WTC11 (cell line): ENCODE measurements at regions not wholly inside any gene's neighbourhood (a gene's known extent, or its start where the extent isn't known, plus 50 kb on each side); places are given as distances from the start of the nearest gene placed in this dataset.

ENCODE experiments used
- ATAC-seq: fragments of 200-7000 bp; cut with Tn5 transposase; 2 replicates; pipeline ENCODE4 v1.10.0; 2021; ENCODE audit warnings: mild to moderate bottlenecking, moderate library complexity
- CTCF ChIA-PET: fragments of 300-600 bp; sonication (Branson Sonifier 250); formaldehyde crosslinking; loops from one replicate; lab custom pipeline; 2021; ENCODE audit warnings: antibody characterized with exemption; lab: Charles Lee
- POLR2A ChIA-PET: fragments of 350-600 bp; sonication (Branson Sonifier 250); formaldehyde crosslinking; loops from one replicate; lab custom pipeline; 2021; ENCODE audit warnings: antibody characterized with exemption; lab: Charles Lee
- DNase-seq: peaks from one replicate; pipeline ENCODE4 v3.0.0; 2021; ENCODE audit warnings: low spot score
- H3K27ac Mint-ChIP-seq: 2 replicates; pipeline ENCODE4 v1.8.0; 2021; ENCODE audit warnings: mixed read lengths
- H3K27me3 Mint-ChIP-seq: 2 replicates; pipeline ENCODE4 v1.8.0; 2021; ENCODE audit warnings: low read depth, mild to moderate bottlenecking, moderate library complexity, mixed read lengths
- H3K36me3 Mint-ChIP-seq: 2 replicates; pipeline ENCODE4 v1.8.0; 2021; ENCODE audit warnings: mixed read lengths
- H3K4me1 Mint-ChIP-seq: 2 replicates; pipeline ENCODE4 v1.8.0; 2022; ENCODE audit warnings: mixed read lengths
- H3K4me3 Mint-ChIP-seq: 2 replicates; pipeline ENCODE4 v1.8.0; 2021; ENCODE audit warnings: mild to moderate bottlenecking, moderate library complexity, mixed read lengths
- H3K9me3 Mint-ChIP-seq: 2 replicates; pipeline ENCODE4 v1.8.0; 2021; ENCODE audit warnings: mixed read lengths
- AR ChIP-seq: fragments of 250-450 bp; sonication (Bioruptor Pico); IDR thresholded peaks from 2 replicates; pipeline ENCODE4 v1.9.0; 2021; ENCODE audit warnings: mild to moderate bottlenecking
- E2F5 ChIP-seq: sonication (generic); formaldehyde crosslinking; IDR thresholded peaks from 2 replicates; pipeline ENCODE4 v1.8.1; 2022; ENCODE audit warnings: mild to moderate bottlenecking, moderate library complexity, missing genetic modification reagents
- ELF4 ChIP-seq: sonication (generic); formaldehyde crosslinking; IDR thresholded peaks from 2 replicates; pipeline ENCODE4 v1.8.1; 2022; ENCODE audit warnings: low read depth, mild to moderate bottlenecking, moderate library complexity, missing genetic modification reagents
- EMX1 ChIP-seq: fragments of 250-450 bp; sonication (Bioruptor Pico); IDR thresholded peaks from 2 replicates; pipeline ENCODE4 v1.8.0; 2021; ENCODE audit warnings: mild to moderate bottlenecking
- ETV6 ChIP-seq: sonication (generic); formaldehyde crosslinking; IDR thresholded peaks from 2 replicates; pipeline ENCODE4 v1.8.1; 2022; ENCODE audit warnings: mild to moderate bottlenecking, missing genetic modification reagents
- GRHL2 ChIP-seq: fragments of 250-450 bp; sonication (Bioruptor Pico); IDR thresholded peaks from 2 replicates; pipeline ENCODE4 v1.8.0; 2022; ENCODE audit warnings: mild to moderate bottlenecking, moderate library complexity; ENCODE audit not compliant: insufficient replicate concordance, severe bottlenecking
- HMGA2 ChIP-seq: fragments of 250-450 bp; sonication (Bioruptor Pico); IDR thresholded peaks from 2 replicates; pipeline ENCODE4 v1.4.0; 2021; ENCODE audit warnings: mild to moderate bottlenecking, moderate library complexity
- NFATC4 ChIP-seq: fragments of 250-450 bp; sonication (Bioruptor Pico); IDR thresholded peaks from 2 replicates; pipeline ENCODE4 v1.9.0; 2021; ENCODE audit warnings: mild to moderate bottlenecking
- NFYB ChIP-seq: sonication (generic); formaldehyde crosslinking; conservative IDR thresholded peaks from 2 replicates; pipeline ENCODE4 v1.8.0; 2022; ENCODE audit warnings: low read depth, missing genetic modification reagents
- OVOL2 ChIP-seq: fragments of 250-450 bp; sonication (Bioruptor Pico); IDR thresholded peaks from 2 replicates; pipeline ENCODE4 v1.9.0; 2021; ENCODE audit warnings: mild to moderate bottlenecking, borderline replicate concordance
- SMAD4 ChIP-seq: sonication (generic); formaldehyde crosslinking; IDR thresholded peaks from 2 replicates; pipeline ENCODE4 v1.8.0; 2022; ENCODE audit warnings: mild to moderate bottlenecking, missing genetic modification reagents
- SP1 ChIP-seq: sonication (generic); formaldehyde crosslinking; conservative IDR thresholded peaks from 2 replicates; pipeline ENCODE4 v1.8.1; 2022; ENCODE audit warnings: missing genetic modification reagents
- STAT6 ChIP-seq: sonication (generic); formaldehyde crosslinking; conservative IDR thresholded peaks from 2 replicates; pipeline ENCODE4 v1.8.1; 2023; ENCODE audit warnings: mild to moderate bottlenecking, low read depth, missing genetic modification reagents, moderate library complexity
- USF2 ChIP-seq: sonication (generic); formaldehyde crosslinking; IDR thresholded peaks from 2 replicates; pipeline ENCODE4 v1.8.1; 2023; ENCODE audit warnings: mild to moderate bottlenecking, missing genetic modification reagents, moderate library complexity
- ZNF232 ChIP-seq: sonication (generic); formaldehyde crosslinking; IDR thresholded peaks from 2 replicates; pipeline ENCODE4 v1.8.0; 2022; ENCODE audit warnings: mild to moderate bottlenecking, missing genetic modification reagents
- ZNF425 ChIP-seq: fragments of 250-450 bp; sonication (Bioruptor Pico); conservative IDR thresholded peaks from 2 replicates; pipeline ENCODE4 v1.9.0; 2021; ENCODE audit warnings: mild to moderate bottlenecking
- ZNF512 ChIP-seq: sonication (generic); formaldehyde crosslinking; IDR thresholded peaks from 2 replicates; pipeline ENCODE4 v1.8.1; 2022; ENCODE audit warnings: missing genetic modification reagents, borderline replicate concordance

GRCh38 chr9:135279834-135280393 is 192.4 kb downstream of the OLFM1 start:
- H3K27me3 Mint-ChIP-seq = no peaks in the 10 kb centered on the region; the same call in none of the 2 replicates
- H3K4me3 Mint-ChIP-seq = no peak overlapping the region
- H3K4me1 Mint-ChIP-seq = no peaks in the 10 kb centered on the region
- H3K27ac Mint-ChIP-seq = no peak overlapping the region
- ATAC-seq (no peak), DNase-seq (no peak)
- H3K36me3 Mint-ChIP-seq = no peaks in the 10 kb centered on the region
- no peaks in the 10 kb centered on the region for H3K9me3 Mint-ChIP-seq
- ChIA-PET CTCF (interaction anchor here (1.1 to 2.0 kb wide), 3 partner anchors 59 to 71 kb away, joined by 3 to 7 read pairs (median 3); no protein-coding TSS in a partner anchor), POLR2A (no interaction called here)
- TF ChIP-seq GRHL2 = no peak
- no peak for TF ChIP-seq NFYB (CRISPR knock-in tag)
- no peak for TF ChIP-seq ZNF232 (CRISPR knock-in tag)
- no peak for TF ChIP-seq ELF4 (CRISPR knock-in tag)
- TF ChIP-seq SP1 = no peak
- TF ChIP-seq AR (CRISPR knock-in tag) = no peak

- no peak for DNase-seq
- Mint-ChIP-seq H3K9me3 (no peaks in the 10 kb centered on the region), H3K27me3 (no peaks in the 10 kb centered on the region; the same call in 1 of the 2 replicates), H3K27ac (no peak overlapping the region), H3K4me1 (no peaks in the 10 kb centered on the region), H3K36me3 (no peaks in the 10 kb centered on the region), H3K4me3 (no peak overlapping the region)
- CTCF ChIA-PET = interaction anchor here (0.9 to 2.5 kb wide), 14 partner anchors 8 to 192 kb away, joined by 3 to 13 read pairs (median 4); no protein-coding TSS in a partner anchor
- POLR2A ChIA-PET = no interaction called here
- no peak for ATAC-seq
- no peak for TF ChIP-seq E2F5 (CRISPR knock-in tag)
- TF ChIP-seq ZNF512 (CRISPR knock-in tag) = no peak
- no peak for TF ChIP-seq OVOL2 (CRISPR knock-in tag)
- TF ChIP-seq USF2 (CRISPR knock-in tag) = no peak
- no peak for TF ChIP-seq NFATC4 (CRISPR knock-in tag)
- TF ChIP-seq SMAD4 (CRISPR knock-in tag) = no peak
- no peak for TF ChIP-seq HMGA2 (CRISPR knock-in tag)
Observed at GRCh38 chr9:135280666-135281065, 193.2 kb downstream of the OLFM1 start.

GRCh38 chr9:135281151-135281550 is 193.7 kb downstream of the OLFM1 start:
- no peaks in the 10 kb centered on the region for H3K4me1 Mint-ChIP-seq
- POLR2A ChIA-PET = no interaction called here
- H3K9me3 Mint-ChIP-seq = peaks cover 2% of the 10 kb centered on the region; the same call in 1 of the 2 replicates
- H3K27me3 Mint-ChIP-seq = no peaks in the 10 kb centered on the region; the same call in 1 of the 2 replicates
- peak; percentile 67 for DNase-seq
- H3K36me3 Mint-ChIP-seq = peaks cover under 1% of the 10 kb centered on the region; the same call in 1 of the 2 replicates
- CTCF ChIA-PET = interaction anchor here (0.5 to 2.5 kb wide), 25 partner anchors 9 to 298 kb away, joined by 3 to 13 read pairs (median 4); no protein-coding TSS in a partner anchor
- no peak overlapping the region for H3K27ac Mint-ChIP-seq
- H3K4me3 Mint-ChIP-seq = no peak overlapping the region
- peak; percentile 93 for ATAC-seq
- TF ChIP-seq EMX1 (CRISPR knock-in tag) (no peak), ZNF425 (CRISPR knock-in tag) (no peak), STAT6 (no peak), ETV6 (no peak)
